ENCODE measurements at regions not wholly inside any gene's neighbourhood (a gene's known extent, or its start where the extent isn't known, plus 50 kb on each side); places are given as distances from the start of the nearest gene placed in this dataset.
"Not testable (repeated sequence)": the region's sequence is repeated elsewhere in the genome, so short reads cannot be mapped to it uniquely, and the experiment has no call there.

DNA sequence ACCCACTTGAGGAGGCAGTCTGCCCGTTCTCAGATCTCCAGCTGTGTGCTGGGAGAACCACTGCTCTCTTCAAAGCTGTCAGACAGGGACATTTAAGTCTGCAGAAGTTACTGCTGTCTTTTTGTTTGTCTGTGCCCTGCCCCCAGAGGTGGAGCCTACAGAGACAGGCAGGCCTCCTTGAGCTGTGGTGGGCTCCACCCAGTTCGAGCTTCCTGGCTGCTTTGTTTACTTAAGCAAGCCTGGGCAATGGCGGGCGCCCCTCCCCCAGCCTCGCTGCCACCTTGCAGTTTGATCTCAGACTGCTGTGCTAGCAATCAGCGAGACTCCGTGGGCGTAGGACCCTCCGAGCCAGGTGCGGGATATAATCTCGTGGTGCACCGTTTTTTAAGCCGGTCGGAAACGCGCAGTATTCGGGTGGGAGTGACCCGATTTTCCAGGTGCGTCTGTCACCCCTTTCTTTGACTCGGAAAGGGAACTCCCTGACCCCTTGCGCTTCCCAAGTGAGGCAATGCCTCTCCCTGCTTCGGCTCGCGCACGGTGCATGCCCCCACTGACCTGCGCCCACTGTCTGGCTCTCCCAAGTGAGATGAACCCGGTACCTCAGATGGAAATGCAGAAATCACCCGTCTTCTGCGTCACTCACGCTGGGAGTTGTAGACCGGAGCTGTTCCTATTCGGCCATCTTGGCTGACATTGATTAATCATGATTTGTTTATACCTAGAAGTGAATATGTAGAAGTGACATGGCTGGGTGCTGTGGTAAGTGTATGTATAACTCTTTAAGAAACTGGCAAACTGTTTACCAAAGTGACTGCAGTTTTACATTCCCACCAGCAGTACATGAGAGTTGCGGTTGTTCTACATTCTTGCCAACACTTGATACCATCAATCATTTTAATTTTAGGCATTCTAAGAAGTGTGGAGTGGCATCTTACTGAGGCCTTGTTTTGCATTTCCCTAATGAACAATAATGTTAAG, 465.9 kb upstream of the MAP3K7 start:
- H3K4me1 ChIP-seq (ENCODE audit: control insufficient read depth, insufficient read depth, low read length); H3K36me3 ChIP-seq (ENCODE audit: control insufficient read depth in 2 of 2, insufficient read depth in 2 of 2, low read length in 2 of 2); H3K9ac ChIP-seq (ENCODE audit: low read length in 2 of 2); H3K9me3 ChIP-seq (ENCODE audit: control insufficient read depth in 2 of 2, low read length in 2 of 2); H3K27me3 ChIP-seq (ENCODE audit: control insufficient read depth in 1 of 2, insufficient read depth in 2 of 2, low read length in 2 of 2); H3K4me3 ChIP-seq (ENCODE audit: low read length in 2 of 2); H3K27ac ChIP-seq (ENCODE audit: low read length): not testable (repeated sequence)

DNA sequence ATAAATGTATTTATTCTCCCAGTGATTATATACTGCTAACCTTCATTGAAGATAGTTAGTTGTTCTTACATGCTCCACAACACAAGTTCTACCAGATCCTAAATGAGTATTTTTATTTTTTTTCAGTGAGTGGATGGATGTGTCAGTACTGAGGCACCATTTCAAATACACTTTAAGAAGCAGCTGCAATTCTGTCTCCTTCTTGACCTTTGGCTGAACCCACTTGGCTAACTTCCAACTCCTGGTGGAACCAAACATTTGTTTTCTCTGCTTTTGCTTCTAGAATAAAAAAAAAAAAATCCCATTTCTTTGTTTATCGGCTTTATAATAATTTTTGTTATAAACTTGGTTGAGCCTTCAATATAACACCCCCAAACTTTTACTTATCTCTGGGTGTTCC, 458.3 kb upstream of the MAP3K7 start:
- no peaks in the 10 kb centered on the region for H3K27me3 ChIP-seq (ENCODE audit: control insufficient read depth in 1 of 2, insufficient read depth in 2 of 2, low read length in 2 of 2)
- H3K27ac ChIP-seq (ENCODE audit: low read length), result no peak overlapping the region

DNA sequence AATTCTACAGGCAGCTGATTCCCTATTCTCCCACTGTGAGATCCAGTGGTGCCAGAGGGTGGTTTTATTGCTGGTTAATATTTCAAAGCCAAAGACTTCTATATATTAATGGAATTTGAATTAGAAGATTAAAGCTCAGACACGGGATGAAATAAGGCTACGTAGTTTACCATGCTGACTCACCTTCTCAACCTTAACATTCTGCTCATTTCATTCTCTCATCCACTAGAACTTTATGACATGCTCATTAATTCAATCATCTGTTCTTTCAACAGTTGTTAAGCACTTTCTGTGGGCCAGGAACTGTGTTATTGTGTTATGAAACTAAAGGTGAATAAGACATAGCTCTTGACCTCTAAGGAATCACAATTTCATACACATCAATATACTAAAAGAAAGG, 456.9 kb upstream of the MAP3K7 start:
- Histone ChIP-seq H3K9ac (ENCODE audit: low read length in 2 of 2) (no peak overlapping the region), H3K4me3 (ENCODE audit: low read length in 2 of 2) (no peak overlapping the region), H3K9me3 (ENCODE audit: control insufficient read depth in 2 of 2, low read length in 2 of 2) (no peaks in the 10 kb centered on the region), H3K27me3 (ENCODE audit: control insufficient read depth in 1 of 2, insufficient read depth in 2 of 2, low read length in 2 of 2) (no peaks in the 10 kb centered on the region), H3K27ac (ENCODE audit: low read length) (no peak overlapping the region), H3K36me3 (ENCODE audit: control insufficient read depth in 2 of 2, insufficient read depth in 2 of 2, low read length in 2 of 2) (no peaks in the 10 kb centered on the region), H3K4me1 (ENCODE audit: control insufficient read depth, insufficient read depth, low read length) (no peaks in the 10 kb centered on the region)

More for the DNA sequence above, 458.3 kb upstream of the MAP3K7 start:
- Histone ChIP-seq H3K4me3 (ENCODE audit: low read length in 2 of 2) (no peak overlapping the region), H3K4me1 (ENCODE audit: control insufficient read depth, insufficient read depth, low read length) (no peaks in the 10 kb centered on the region), H3K9me3 (ENCODE audit: control insufficient read depth in 2 of 2, low read length in 2 of 2) (no peaks in the 10 kb centered on the region), H3K36me3 (ENCODE audit: control insufficient read depth in 2 of 2, insufficient read depth in 2 of 2, low read length in 2 of 2) (no peaks in the 10 kb centered on the region), H3K9ac (ENCODE audit: low read length in 2 of 2) (no peak overlapping the region)

DNA sequence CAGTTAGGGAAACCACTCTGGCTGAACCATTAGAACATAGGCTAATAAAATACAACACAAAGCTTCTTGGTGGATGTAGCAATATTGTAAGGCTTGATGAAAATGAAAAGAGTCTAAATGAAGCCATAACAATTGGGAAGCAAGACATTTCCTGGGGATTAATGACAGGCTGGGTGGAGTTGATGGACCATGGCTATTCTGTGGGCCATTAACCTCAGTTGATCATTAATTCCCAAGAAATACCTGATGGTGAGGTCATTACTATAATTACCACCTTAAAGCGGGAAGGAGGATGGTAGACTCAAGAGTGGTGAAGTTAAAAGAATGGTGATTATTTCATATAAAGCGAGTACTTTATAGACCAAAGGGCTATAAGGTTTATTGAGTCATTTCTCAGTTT, 455.8 kb upstream of the MAP3K7 start:
- Histone ChIP-seq H3K9ac (ENCODE audit: low read length in 2 of 2) (no peak overlapping the region), H3K27me3 (ENCODE audit: control insufficient read depth in 1 of 2, insufficient read depth in 2 of 2, low read length in 2 of 2) (no peaks in the 10 kb centered on the region), H3K4me1 (ENCODE audit: control insufficient read depth, insufficient read depth, low read length) (no peaks in the 10 kb centered on the region), H3K4me3 (ENCODE audit: low read length in 2 of 2) (no peak overlapping the region), H3K36me3 (ENCODE audit: control insufficient read depth in 2 of 2, insufficient read depth in 2 of 2, low read length in 2 of 2) (no peaks in the 10 kb centered on the region), H3K27ac (ENCODE audit: low read length) (no peak overlapping the region), H3K9me3 (ENCODE audit: control insufficient read depth in 2 of 2, low read length in 2 of 2) (no peaks in the 10 kb centered on the region)

DNA sequence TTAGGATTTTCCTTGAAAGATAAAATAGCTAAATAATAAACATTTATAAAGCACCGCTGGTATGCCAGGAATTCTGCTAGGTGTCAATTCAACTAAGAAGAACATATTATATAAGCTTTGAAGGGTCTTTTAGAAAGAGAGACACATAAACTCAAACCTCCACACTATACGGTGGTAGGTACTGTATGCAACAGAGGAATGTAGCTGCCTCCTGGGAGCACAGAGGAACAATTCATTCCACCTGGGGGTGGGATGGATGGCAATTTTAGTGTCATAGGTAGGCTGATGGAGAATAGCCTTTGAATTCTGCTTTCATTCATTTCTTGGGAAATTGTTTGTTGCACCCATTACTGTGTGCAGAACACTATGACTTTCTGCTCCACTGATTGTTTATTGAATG, 447.1 kb upstream of the MAP3K7 start:
- no peak overlapping the region for H3K4me3 ChIP-seq (ENCODE audit: low read length in 2 of 2)
- H3K27ac ChIP-seq (ENCODE audit: low read length), result no peak overlapping the region
- H3K27me3 ChIP-seq (ENCODE audit: control insufficient read depth in 1 of 2, insufficient read depth in 2 of 2, low read length in 2 of 2), result peaks cover 0 to 3% of the 10 kb centered on the region in 2 donors
- H3K36me3 ChIP-seq (ENCODE audit: control insufficient read depth in 2 of 2, insufficient read depth in 2 of 2, low read length in 2 of 2), result no peaks in the 10 kb centered on the region
- H3K9me3 ChIP-seq (ENCODE audit: control insufficient read depth in 2 of 2, low read length in 2 of 2), result no peaks in the 10 kb centered on the region
- H3K9ac ChIP-seq (ENCODE audit: low read length in 2 of 2), result no peak overlapping the region
- no peaks in the 10 kb centered on the region for H3K4me1 ChIP-seq (ENCODE audit: control insufficient read depth, insufficient read depth, low read length)

DNA sequence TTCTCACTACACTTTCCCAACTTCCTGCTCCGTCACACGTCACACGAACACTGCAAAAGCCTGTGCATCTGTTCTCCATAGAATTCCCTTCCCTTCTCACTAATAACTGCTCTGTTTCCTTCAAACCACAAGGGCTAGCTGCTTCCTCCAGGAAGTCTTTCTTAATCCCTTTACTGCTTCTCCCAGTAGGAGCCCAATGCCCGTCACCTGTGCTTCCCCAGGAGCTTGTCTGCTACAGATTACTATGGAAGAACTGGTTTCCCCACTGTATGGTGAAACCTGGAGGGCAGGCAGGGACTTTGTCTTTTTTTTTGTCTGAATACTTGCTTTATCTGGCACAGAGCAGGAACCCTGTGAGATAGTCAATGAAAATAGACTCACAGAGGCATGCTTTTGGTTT, 444.7 kb upstream of the MAP3K7 start:
- Histone ChIP-seq H3K27me3 (ENCODE audit: control insufficient read depth in 1 of 2, insufficient read depth in 2 of 2, low read length in 2 of 2) (peaks cover 0 to 3% of the 10 kb centered on the region in 2 donors), H3K4me3 (ENCODE audit: low read length in 2 of 2) (no peak overlapping the region), H3K4me1 (ENCODE audit: control insufficient read depth, insufficient read depth, low read length) (no peaks in the 10 kb centered on the region), H3K36me3 (ENCODE audit: control insufficient read depth in 2 of 2, insufficient read depth in 2 of 2, low read length in 2 of 2) (no peaks in the 10 kb centered on the region), H3K27ac (ENCODE audit: low read length) (no peak overlapping the region), H3K9ac (ENCODE audit: low read length in 2 of 2) (no peak overlapping the region), H3K9me3 (ENCODE audit: control insufficient read depth in 2 of 2, low read length in 2 of 2) (no peaks in the 10 kb centered on the region)

DNA sequence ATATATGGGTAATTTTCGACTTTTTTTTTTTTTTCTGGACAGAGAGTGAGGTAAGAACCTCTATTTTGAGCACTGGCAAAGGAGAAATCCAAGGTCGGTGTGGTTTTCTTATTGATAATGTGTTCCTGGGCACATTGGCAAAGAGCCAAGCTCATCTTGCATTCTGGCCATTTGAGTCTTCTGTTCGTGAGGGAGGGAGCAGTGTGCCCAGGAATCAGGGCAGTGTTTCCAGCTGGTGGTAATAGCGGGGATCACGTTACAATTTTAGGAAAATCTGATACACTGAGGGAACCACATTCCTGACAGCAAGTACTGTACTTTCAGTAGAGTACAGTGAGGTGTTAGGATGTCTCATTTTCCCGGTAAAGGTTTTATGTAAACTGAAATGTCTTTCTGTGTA, 442.3 kb upstream of the MAP3K7 start:
- no peaks in the 10 kb centered on the region for H3K9me3 ChIP-seq (ENCODE audit: control insufficient read depth in 2 of 2, low read length in 2 of 2)
- no peak overlapping the region for H3K4me3 ChIP-seq (ENCODE audit: low read length in 2 of 2)
- H3K9ac ChIP-seq (ENCODE audit: low read length in 2 of 2), result no peak overlapping the region
- no peaks in the 10 kb centered on the region for H3K36me3 ChIP-seq (ENCODE audit: control insufficient read depth in 2 of 2, insufficient read depth in 2 of 2, low read length in 2 of 2)
- no peak overlapping the region for H3K27ac ChIP-seq (ENCODE audit: low read length)
- no peaks in the 10 kb centered on the region for H3K4me1 ChIP-seq (ENCODE audit: control insufficient read depth, insufficient read depth, low read length)
- H3K27me3 ChIP-seq (ENCODE audit: control insufficient read depth in 1 of 2, insufficient read depth in 2 of 2, low read length in 2 of 2), result peaks cover 0 to 3% of the 10 kb centered on the region in 2 donors

DNA sequence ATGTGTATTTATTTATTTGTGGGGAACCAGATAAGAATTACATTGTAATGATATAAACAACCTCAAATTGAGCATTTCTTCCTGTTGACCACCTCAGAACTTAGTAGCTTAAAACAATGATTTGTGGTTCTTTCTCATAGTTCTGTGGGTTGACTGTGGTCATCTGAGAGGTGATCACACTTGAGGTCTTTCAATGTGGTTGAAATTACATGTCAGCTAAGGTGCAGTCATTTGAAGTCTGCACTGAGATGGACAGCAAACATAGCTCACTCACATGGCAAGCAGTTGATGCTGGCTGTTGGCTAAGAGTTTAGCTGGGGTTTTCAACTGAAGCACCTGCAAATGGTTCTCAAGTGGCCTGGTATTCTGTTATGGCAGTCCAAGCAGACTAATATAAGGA, 436.7 kb upstream of the MAP3K7 start:
- no peak overlapping the region for H3K27ac ChIP-seq (ENCODE audit: low read length)
- H3K9me3 ChIP-seq (ENCODE audit: control insufficient read depth in 2 of 2, low read length in 2 of 2), result no peaks in the 10 kb centered on the region
- H3K27me3 ChIP-seq (ENCODE audit: control insufficient read depth in 1 of 2, insufficient read depth in 2 of 2, low read length in 2 of 2), result no peaks in the 10 kb centered on the region
- H3K9ac ChIP-seq (ENCODE audit: low read length in 2 of 2), result no peak overlapping the region
- no peaks in the 10 kb centered on the region for H3K4me1 ChIP-seq (ENCODE audit: control insufficient read depth, insufficient read depth, low read length)
- H3K4me3 ChIP-seq (ENCODE audit: low read length in 2 of 2), result no peak overlapping the region
- H3K36me3 ChIP-seq (ENCODE audit: control insufficient read depth in 2 of 2, insufficient read depth in 2 of 2, low read length in 2 of 2), result no peaks in the 10 kb centered on the region

DNA sequence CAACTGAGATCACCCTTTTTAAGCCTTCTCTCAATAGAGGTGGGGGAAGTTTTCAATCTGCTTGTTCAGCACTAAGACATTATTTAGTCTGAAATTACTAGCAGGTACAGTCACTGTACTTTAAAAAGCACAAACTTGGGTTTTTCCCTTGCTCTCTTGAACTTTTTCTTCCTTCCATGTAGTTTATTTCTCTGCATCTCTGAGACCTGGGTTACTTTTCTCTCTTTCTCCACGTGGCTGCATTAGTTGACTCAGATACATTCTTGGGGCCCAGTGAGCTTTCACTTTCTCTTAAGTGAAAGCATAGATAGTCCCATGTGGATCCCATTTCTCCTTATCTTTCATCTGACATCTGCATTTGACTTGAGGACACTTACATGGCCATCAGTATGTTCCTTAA, 433.9 kb upstream of the MAP3K7 start:
- Histone ChIP-seq H3K9ac (ENCODE audit: low read length in 2 of 2) (no peak overlapping the region), H3K4me3 (ENCODE audit: low read length in 2 of 2) (no peak overlapping the region), H3K27ac (ENCODE audit: low read length) (no peak overlapping the region), H3K36me3 (ENCODE audit: control insufficient read depth in 2 of 2, insufficient read depth in 2 of 2, low read length in 2 of 2) (no peaks in the 10 kb centered on the region), H3K9me3 (ENCODE audit: control insufficient read depth in 2 of 2, low read length in 2 of 2) (no peaks in the 10 kb centered on the region), H3K4me1 (ENCODE audit: control insufficient read depth, insufficient read depth, low read length) (no peaks in the 10 kb centered on the region), H3K27me3 (ENCODE audit: control insufficient read depth in 1 of 2, insufficient read depth in 2 of 2, low read length in 2 of 2) (no peaks in the 10 kb centered on the region)

DNA sequence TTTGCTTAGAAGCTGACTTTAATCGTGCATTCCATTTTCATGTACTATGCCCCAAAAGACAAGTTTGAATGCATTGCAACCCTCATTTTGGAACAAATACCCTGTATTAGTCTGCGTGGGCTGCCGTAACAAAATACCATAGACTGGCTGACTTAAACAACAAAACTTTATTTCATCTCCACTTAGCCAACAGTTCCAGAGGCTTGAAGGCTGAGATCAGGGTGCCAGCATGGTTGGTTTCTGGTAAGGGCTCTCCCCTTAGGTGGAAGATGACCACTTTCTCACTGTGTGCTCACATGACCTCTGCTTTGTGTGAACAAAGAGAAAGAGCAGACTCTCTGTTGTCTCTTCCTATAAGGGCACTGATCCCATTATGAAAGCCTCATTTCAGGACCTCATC, 431.7 kb upstream of the MAP3K7 start:
- H3K9ac ChIP-seq (ENCODE audit: low read length in 2 of 2), result no peak overlapping the region
- H3K27me3 ChIP-seq (ENCODE audit: control insufficient read depth in 1 of 2, insufficient read depth in 2 of 2, low read length in 2 of 2), result no peaks in the 10 kb centered on the region
- no peak overlapping the region for H3K27ac ChIP-seq (ENCODE audit: low read length)
- H3K4me1 ChIP-seq (ENCODE audit: control insufficient read depth, insufficient read depth, low read length), result no peaks in the 10 kb centered on the region
- H3K4me3 ChIP-seq (ENCODE audit: low read length in 2 of 2), result no peak overlapping the region
- no peaks in the 10 kb centered on the region for H3K9me3 ChIP-seq (ENCODE audit: control insufficient read depth in 2 of 2, low read length in 2 of 2)
- H3K36me3 ChIP-seq (ENCODE audit: control insufficient read depth in 2 of 2, insufficient read depth in 2 of 2, low read length in 2 of 2), result no peaks in the 10 kb centered on the region

DNA sequence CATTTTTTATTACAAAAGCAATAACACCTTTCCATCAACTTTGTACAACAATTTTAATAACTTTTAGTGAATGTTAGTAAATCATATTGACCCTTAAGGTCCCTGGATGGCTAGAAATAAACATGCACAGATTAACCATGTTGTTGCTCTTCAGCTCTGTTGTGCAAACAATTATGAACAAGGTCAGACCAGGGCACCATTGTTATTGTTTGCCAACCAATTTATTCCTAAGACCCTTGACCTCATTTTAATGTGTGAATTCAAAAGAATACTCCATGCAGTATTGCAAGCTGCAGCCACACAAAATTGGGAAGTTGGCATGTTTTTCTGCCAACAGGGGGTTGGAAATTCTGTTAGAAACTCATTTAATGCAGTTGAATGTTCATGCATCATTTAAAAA, 426.6 kb upstream of the MAP3K7 start:
- no peak overlapping the region for H3K27ac ChIP-seq (ENCODE audit: low read length)
- no peaks in the 10 kb centered on the region for H3K36me3 ChIP-seq (ENCODE audit: control insufficient read depth in 2 of 2, insufficient read depth in 2 of 2, low read length in 2 of 2)
- H3K9ac ChIP-seq (ENCODE audit: low read length in 2 of 2), result no peak overlapping the region
- no peaks in the 10 kb centered on the region for H3K27me3 ChIP-seq (ENCODE audit: control insufficient read depth in 1 of 2, insufficient read depth in 2 of 2, low read length in 2 of 2)
- H3K4me3 ChIP-seq (ENCODE audit: low read length in 2 of 2), result no peak overlapping the region
- no peaks in the 10 kb centered on the region for H3K4me1 ChIP-seq (ENCODE audit: control insufficient read depth, insufficient read depth, low read length)
- no peaks in the 10 kb centered on the region for H3K9me3 ChIP-seq (ENCODE audit: control insufficient read depth in 2 of 2, low read length in 2 of 2)

All from stomach smooth muscle (tissue), 2 donors.